Activated T-helper 2 cell treated with anti-CD3 and anti-CD28 coated beads, Interferon-gamma antibody, Interleukin-2, Interleukin-4, amounts not matched to agents 10 μg/mL and 5 μg/mL and 100 μg/mL, durations not matched to agents 14 hours and 24 hours and 36 hours (primary cell): ENCODE measurements at regions not wholly inside any gene's neighbourhood (a gene's known extent, or its start where the extent isn't known, plus 50 kb on each side); places are given as distances from the start of the nearest gene placed in this dataset.
A peak's percentile ranks its signal among the peaks of the same experiment; 100 is the strongest.

Source experiments
- DNase-seq: peaks from one replicate; pipeline ENCODE4 v3.0.0; 2021; ENCODE audit warnings: low spot score
- H3K27ac Mint-ChIP-seq: one replicate; pipeline ENCODE4 v1.8.0; 2021; ENCODE audit warnings: mixed read lengths
- H3K27me3 Mint-ChIP-seq: one replicate; pipeline ENCODE4 v1.8.0; 2021; ENCODE audit warnings: low read depth, mixed read lengths
- H3K36me3 Mint-ChIP-seq: one replicate; pipeline ENCODE4 v1.8.0; 2021; ENCODE audit warnings: low read depth, mixed read lengths
- H3K4me1 Mint-ChIP-seq: one replicate; pipeline ENCODE4 v1.8.0; 2021; ENCODE audit warnings: low read depth, mixed read lengths
- H3K4me3 Mint-ChIP-seq: one replicate; pipeline ENCODE4 v1.8.0; 2021; ENCODE audit warnings: low read depth, mild to moderate bottlenecking, moderate library complexity, mixed read lengths
- H3K9me3 Mint-ChIP-seq: one replicate; pipeline ENCODE4 v1.8.0; 2021; ENCODE audit warnings: mixed read lengths
- intact Hi-C: fragments of 100-400 bp; cut with micrococcal nuclease; formaldehyde crosslinking; loops from one replicate; pipeline ENCODE4 v1.15.1; 2023

DNA sequence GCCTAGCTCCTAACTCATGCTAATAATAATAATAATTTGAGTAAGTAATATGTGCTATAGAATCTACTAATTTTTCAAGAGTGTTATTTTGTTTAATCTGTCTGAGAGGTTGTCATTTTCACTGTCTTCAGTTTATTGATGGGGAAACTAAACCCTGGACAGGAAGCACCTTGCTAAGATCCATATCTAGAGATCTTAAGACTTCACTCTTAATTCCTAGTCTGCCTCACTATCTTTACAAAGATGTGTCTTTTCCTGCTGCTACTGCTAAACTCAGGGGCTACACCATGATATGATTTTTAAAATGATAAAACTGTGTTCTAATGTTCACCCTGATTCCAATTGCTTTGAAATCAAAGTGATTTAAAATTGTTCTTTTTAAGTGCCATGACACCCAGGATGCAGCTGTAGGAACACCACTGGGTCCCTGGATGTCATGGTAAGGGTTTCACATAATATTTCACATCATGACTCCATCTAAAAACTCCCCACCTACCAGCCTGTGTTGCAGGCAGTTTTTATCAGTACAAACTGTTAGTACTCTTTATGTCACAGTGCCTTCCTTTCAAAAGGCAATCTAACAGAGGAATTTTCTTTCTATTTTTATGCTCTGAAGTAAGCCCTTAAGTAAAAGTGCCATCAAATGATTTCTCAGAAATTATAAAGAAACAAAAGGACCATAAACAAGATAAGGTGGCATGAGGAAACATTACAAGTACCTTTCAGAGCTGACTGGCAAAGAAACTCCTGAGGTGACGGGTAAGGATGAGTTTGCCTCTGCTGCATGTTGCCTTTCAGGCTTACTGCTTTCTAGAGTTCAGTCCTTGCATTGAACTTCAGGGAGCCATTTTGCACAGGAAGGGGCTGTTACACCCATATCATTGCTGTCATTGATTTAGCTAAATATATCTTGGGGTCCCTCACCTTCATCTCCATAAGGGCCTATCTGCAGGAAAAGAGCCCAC is 160.1 kb upstream of the SATB1 start:
- peak overlapping the region; percentile 77 for H3K27ac Mint-ChIP-seq
- intact Hi-C loops = loop anchor here (1.0 kb wide), 2 partner anchors 26 to 94 kb away; no protein-coding TSS in a partner anchor
- no peaks in the 10 kb centered on the region for H3K27me3 Mint-ChIP-seq
- no peak for DNase-seq
- H3K4me3 Mint-ChIP-seq = no peak overlapping the region
- peaks cover 18% of the 10 kb centered on the region for H3K9me3 Mint-ChIP-seq
- H3K4me1 Mint-ChIP-seq = peaks cover 19% of the 10 kb centered on the region
- H3K36me3 Mint-ChIP-seq = peaks cover 24% of the 10 kb centered on the region

DNA sequence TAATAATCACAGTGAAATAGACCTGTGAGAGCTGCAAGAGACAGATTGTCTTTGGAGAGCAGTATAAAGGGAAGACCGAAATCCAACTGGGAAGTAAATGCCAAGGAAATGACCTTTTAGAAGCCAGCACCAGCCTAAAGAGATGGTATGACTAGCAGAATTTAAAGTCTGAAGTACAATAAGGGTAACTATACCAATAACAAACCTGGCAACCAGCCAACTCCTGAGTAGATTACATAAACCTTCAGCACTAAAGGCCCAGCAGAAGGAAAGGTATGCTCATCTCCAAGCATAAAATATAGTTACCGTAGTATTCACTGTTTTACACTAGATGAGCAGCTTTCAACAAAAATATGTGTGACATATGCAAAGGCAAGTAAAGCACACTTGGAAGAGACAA is 155.1 kb upstream of the SATB1 start:
- H3K36me3 Mint-ChIP-seq = peaks cover 24% of the 10 kb centered on the region
- H3K27ac Mint-ChIP-seq = no peak overlapping the region
- peaks cover 11% of the 10 kb centered on the region for H3K9me3 Mint-ChIP-seq
- peaks cover 15% of the 10 kb centered on the region for H3K4me1 Mint-ChIP-seq
- H3K4me3 Mint-ChIP-seq = no peak overlapping the region
- H3K27me3 Mint-ChIP-seq = no peaks in the 10 kb centered on the region
- intact Hi-C loops = no loop called here
- DNase-seq = no peak

DNA sequence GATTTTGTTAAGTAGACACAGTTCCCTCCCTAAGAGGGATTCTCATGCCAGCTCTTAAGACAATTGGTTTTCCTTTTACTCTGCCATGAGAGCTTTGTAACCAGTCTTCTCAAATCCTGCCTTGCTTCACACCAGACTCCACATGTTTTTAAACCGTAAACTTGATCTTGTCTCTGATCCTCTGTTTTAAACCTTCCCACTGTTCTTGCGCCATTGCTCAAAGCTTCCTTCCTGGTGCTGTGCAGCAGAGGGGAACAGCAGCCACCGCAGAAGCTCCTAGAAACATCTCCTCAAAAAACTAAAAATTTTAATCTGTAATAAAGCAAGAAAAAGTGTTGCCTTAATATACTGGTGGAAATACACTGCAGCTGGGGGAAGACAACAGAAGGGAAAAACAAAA is 154.5 kb upstream of the SATB1 start:
- no peak overlapping the region for H3K4me3 Mint-ChIP-seq
- no peaks in the 10 kb centered on the region for H3K27me3 Mint-ChIP-seq
- H3K4me1 Mint-ChIP-seq = peaks cover 10% of the 10 kb centered on the region
- H3K27ac Mint-ChIP-seq = no peak overlapping the region
- peaks cover 11% of the 10 kb centered on the region for H3K9me3 Mint-ChIP-seq
- no peak for DNase-seq
- peaks cover 21% of the 10 kb centered on the region for H3K36me3 Mint-ChIP-seq
- intact Hi-C loops = no loop called here

DNA sequence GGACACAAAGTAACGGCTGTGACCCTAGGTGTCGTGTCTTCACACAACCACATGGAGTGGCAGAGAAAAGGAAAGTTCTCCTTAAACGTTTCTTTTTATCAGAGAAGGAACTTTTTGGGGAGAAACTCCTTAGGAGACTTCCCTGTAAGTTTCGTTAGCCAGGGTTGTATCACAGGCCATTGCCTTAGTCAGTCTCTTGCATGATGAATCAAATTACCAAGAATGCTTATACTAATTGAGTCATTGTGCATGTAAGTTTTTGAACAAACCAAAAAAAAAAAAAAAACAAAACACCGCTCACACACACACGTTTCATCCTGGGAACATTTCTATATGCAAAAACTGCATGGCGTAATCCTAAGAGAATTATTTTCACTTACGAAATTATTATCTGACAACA is 150.4 kb upstream of the SATB1 start:
- intact Hi-C loops = no loop called here
- peaks cover 2% of the 10 kb centered on the region for H3K9me3 Mint-ChIP-seq
- no peak overlapping the region for H3K4me3 Mint-ChIP-seq

DNA sequence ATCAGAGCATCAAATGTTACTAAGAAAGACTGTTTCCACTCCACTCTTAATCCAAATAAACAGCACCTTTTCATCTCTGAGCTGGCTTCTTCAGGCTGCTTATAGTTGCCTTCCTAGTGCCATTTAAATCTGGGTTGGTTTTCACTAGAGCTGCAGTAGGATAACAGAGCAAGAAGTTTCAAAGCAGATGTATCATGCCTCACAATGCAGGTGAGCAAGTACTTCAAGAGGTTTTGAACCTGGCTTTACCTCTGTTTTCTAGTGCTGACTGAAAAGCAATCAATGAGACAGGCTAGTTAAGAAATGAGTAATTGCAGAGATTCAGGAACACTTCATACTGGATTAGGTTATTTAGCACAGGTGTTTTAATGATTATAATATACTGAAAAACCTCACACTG is 147.7 kb upstream of the SATB1 start:
- Mint-ChIP-seq H3K36me3 (peaks cover 13% of the 10 kb centered on the region), H3K27ac (peak overlapping the region; percentile 37)

More for the DNA sequence above, 150.4 kb upstream of the SATB1 start:
- Mint-ChIP-seq H3K27ac (no peak overlapping the region), H3K36me3 (peaks cover 8% of the 10 kb centered on the region), H3K4me1 (peaks cover 15% of the 10 kb centered on the region), H3K27me3 (no peaks in the 10 kb centered on the region)
- no peak for DNase-seq

DNA sequence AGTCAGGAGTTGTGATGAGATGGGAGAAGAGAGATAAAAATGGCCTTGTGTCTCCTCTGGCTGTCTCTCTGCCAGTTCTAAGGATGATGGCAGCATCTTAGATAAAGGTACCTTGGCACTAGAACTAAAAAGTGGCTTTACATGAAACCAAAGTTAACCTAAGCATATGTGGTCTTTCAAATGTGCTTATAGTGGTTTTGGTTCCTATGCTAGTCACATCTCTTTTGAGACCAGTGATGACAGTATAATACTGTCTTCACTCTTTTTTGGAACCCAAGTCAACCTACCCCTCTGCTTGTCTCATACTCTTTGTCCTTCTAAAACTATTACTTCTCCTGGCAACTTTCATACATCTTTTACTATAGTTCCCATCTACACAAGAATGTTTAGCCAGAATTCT is 142.2 kb upstream of the SATB1 start:
- Mint-ChIP-seq H3K9me3 (peaks cover 13% of the 10 kb centered on the region), H3K27ac (no peak overlapping the region), H3K36me3 (peaks cover 20% of the 10 kb centered on the region), H3K4me1 (peaks cover 33% of the 10 kb centered on the region), H3K4me3 (no peak overlapping the region), H3K27me3 (no peaks in the 10 kb centered on the region)
- intact Hi-C loops = no loop called here
- DNase-seq = no peak

More for the DNA sequence above, 147.7 kb upstream of the SATB1 start:
- intact Hi-C loops = no loop called here
- H3K4me3 Mint-ChIP-seq = no peak overlapping the region
- no peak for DNase-seq
- H3K27me3 Mint-ChIP-seq = no peaks in the 10 kb centered on the region
- H3K4me1 Mint-ChIP-seq = peaks cover 17% of the 10 kb centered on the region
- H3K9me3 Mint-ChIP-seq = no peaks in the 10 kb centered on the region

DNA sequence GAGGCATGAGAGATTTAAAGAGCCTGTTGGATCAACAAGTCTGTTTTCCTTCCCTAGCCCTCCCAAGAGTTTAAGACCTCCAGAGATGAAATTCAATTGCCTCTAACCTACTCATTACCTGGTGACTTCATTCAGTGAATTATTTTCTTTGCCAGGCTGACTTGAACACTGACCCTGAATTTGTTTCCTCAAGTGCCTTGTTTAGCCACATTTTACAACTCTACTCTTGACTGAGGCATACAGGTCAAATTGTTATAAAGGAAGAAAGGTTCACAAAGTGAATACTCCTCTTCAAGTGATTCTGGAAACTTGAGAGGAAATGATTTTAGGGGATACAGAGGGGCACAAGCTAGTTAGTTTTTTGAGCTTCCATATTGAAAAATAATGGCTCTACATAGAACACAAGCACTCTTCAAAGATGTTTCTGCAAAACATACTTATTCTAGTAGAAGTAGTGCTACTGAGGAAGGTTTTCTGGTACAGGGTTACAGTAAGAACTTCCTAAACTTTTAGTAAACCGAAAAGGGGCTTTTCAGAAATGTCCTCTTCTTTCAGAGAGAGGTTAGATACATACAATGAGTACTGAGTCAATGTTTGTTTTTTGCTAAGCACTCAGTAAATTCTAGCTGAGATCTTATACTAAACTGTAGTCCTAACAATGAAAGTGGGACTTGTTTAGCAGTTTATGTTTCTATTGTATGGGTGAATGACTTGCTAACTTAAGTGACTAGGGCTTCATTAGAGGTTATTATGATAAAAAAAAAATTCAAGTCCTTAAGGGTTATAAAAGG is 137.4 kb upstream of the SATB1 start:
- no peaks in the 10 kb centered on the region for H3K27me3 Mint-ChIP-seq
- no peak for DNase-seq
- H3K36me3 Mint-ChIP-seq = peaks cover 27% of the 10 kb centered on the region
- peaks cover 22% of the 10 kb centered on the region for H3K9me3 Mint-ChIP-seq
- intact Hi-C loops = no loop called here
- no peak overlapping the region for H3K4me3 Mint-ChIP-seq
- no peak overlapping the region for H3K27ac Mint-ChIP-seq
- peaks cover 70% of the 10 kb centered on the region for H3K4me1 Mint-ChIP-seq

DNA sequence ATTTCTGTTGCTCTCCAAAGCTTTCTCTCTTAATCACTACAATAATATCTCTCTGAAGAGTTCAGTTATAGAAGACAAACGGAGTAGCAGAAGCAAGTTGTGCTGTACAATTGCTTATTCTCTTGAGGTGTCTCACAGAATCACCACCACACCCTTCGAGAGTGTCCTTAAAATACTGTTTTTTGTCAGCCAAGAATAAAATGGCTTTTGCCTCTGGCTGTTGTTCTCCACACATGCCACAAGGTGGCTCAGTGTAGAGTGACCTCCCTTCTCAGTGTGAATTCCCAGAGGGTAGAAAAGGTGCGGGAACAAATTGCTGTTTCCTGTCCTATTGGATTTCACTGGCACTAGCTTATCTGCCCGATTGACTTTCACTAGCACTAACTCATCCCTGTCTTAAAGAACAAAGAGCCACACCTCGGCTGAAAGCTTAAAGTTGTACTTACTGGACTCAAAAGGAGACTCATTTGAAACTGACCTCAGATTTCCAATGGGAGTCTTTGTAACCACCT is 134.2 kb upstream of the SATB1 start:
- H3K27me3 Mint-ChIP-seq = no peaks in the 10 kb centered on the region
- intact Hi-C loops = loop anchor here (1.0 to 10.0 kb wide), 6 partner anchors 26 to 815 kb away; partner anchors contain the start of gene TBC1D5
- peak; percentile 26 for DNase-seq
- peaks cover 28% of the 10 kb centered on the region for H3K36me3 Mint-ChIP-seq
- peaks cover 20% of the 10 kb centered on the region for H3K9me3 Mint-ChIP-seq
- H3K4me1 Mint-ChIP-seq = peaks cover 71% of the 10 kb centered on the region
- H3K27ac Mint-ChIP-seq = peak overlapping the region; percentile 96
- peak overlapping the region; percentile 58 for H3K4me3 Mint-ChIP-seq

DNA sequence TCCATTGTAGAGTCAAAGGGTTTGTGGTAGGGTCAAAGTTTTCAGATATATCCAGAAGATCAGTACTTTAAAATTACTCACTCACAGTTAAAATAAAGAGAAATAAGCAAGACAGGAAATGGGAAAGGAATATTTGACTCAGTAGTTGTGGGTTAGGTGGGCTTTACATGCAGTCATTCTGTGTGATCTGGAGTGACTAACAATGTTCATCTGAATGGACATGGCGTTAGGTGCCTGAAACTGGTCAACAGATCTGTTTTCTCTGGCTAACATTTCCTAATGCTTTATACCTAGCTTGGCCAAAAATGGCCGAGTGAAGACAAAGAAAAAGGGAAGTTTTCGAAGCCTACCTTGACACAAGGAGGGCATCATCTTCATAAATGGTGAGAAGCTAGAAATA is 133.4 kb upstream of the SATB1 start:
- no peaks in the 10 kb centered on the region for H3K27me3 Mint-ChIP-seq
- DNase-seq = no peak
- H3K27ac Mint-ChIP-seq = peak overlapping the region; percentile 96
- H3K4me1 Mint-ChIP-seq = peaks cover 74% of the 10 kb centered on the region
- H3K36me3 Mint-ChIP-seq = peaks cover 31% of the 10 kb centered on the region
- H3K9me3 Mint-ChIP-seq = peaks cover 20% of the 10 kb centered on the region
- no peak overlapping the region for H3K4me3 Mint-ChIP-seq
- intact Hi-C loops = loop anchor here (1.0 to 10.0 kb wide), 2 partner anchors 155 to 814 kb away; partner anchors contain the start of gene TBC1D5

DNA sequence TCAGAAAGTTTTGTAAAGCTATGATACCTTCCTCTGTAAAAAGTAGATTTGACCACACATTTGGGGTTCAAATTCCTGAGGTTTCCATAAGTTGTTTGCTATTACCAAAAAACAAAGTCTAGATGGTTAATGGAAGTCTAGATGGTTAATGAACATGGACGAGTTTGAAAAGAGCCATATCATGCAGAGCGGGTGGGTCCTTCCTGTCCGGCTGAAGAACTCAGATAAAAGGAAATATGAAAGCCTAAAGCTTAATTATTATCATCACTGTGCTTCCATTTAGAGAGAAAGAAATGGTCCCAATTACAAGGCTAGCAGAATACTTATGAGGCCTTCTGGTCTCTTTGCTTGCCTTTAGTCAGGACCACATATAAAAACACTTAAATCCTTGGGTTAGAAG is 132.1 kb upstream of the SATB1 start:
- Mint-ChIP-seq H3K4me1 (peaks cover 66% of the 10 kb centered on the region), H3K9me3 (peaks cover 12% of the 10 kb centered on the region), H3K27ac (peak overlapping the region; percentile 98), H3K4me3 (no peak overlapping the region), H3K27me3 (no peaks in the 10 kb centered on the region), H3K36me3 (peaks cover 23% of the 10 kb centered on the region)
- intact Hi-C loops = loop anchor here (2.0 to 10.0 kb wide), 3 partner anchors 100 to 1380 kb away; partner anchors contain the start of gene TBC1D5
- DNase-seq = no peak

DNA sequence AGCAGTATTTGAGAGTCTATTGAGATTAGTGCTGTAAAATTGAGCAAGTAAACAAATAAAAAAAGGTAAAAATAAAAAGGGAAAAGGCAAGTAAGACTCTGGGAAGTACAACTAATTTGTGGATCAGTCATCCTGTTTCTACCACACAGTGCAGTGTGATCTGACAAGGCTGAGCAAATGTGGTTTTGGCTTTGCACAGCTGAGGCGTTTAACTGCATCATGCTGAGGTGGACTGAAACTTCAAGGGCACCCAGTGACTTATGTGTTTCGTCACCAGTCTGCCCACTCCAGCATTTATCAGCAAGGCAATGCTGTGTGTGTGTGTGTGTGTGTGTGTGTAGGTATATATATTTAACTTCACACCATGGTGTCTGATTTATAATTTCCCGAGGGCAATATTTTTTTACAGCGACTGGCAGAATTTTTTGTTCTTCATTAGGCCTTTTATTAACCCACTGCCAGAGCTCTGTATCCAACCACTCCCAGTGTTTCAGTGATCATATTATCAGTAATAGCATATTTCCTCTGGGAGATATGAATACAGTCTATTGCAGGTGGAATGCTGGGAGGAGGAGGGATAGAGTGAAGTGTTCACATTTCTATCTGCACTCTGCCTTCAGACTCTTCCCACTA is 131.5 kb upstream of the SATB1 start:
- Mint-ChIP-seq H3K4me3 (no peak overlapping the region), H3K4me1 (peaks cover 60% of the 10 kb centered on the region), H3K27me3 (no peaks in the 10 kb centered on the region), H3K27ac (peak overlapping the region; percentile 98), H3K9me3 (peaks cover 11% of the 10 kb centered on the region), H3K36me3 (peaks cover 22% of the 10 kb centered on the region)
- peak; percentile 65 for DNase-seq
- intact Hi-C loops = loop anchor here (1.0 to 10.0 kb wide), 8 partner anchors 100 to 1380 kb away; partner anchors contain the start of gene TBC1D5

DNA sequence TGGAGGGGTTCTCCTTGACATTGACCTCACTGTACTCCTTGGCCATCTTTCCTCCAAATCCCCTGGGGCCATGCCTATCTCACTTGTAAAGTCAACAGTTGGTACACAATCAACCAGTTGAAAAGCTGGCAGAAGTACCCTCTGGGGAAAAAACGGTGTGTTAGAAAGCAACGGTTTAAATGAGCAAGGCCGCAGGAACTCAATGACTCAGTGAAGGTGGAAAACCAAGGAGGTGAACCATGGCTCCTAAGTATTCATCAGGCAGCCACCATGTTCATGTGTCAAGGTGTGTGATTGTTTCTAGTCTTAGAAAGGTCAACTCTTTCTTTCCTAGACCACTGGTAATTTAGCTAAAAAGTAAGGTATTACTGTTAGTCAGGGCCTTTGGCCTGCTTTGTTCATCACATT is 130.9 kb upstream of the SATB1 start:
- Mint-ChIP-seq H3K27me3 (no peaks in the 10 kb centered on the region), H3K27ac (peak overlapping the region; percentile 98), H3K4me3 (no peak overlapping the region), H3K4me1 (peaks cover 57% of the 10 kb centered on the region), H3K36me3 (peaks cover 20% of the 10 kb centered on the region), H3K9me3 (peaks cover 10% of the 10 kb centered on the region)
- DNase-seq = no peak
- intact Hi-C loops = loop anchor here (1.0 to 10.0 kb wide), 8 partner anchors 101 to 1381 kb away; partner anchors contain the start of gene TBC1D5
